ENCODE measurements at regions not wholly inside any gene's neighbourhood (a gene's known extent, or its start where the extent isn't known, plus 50 kb on each side); places are given as distances from the start of the nearest gene placed in this dataset.
"Not testable (repeated sequence)": the region's sequence is repeated elsewhere in the genome, so short reads cannot be mapped to it uniquely, and the experiment has no call there.

DNA sequence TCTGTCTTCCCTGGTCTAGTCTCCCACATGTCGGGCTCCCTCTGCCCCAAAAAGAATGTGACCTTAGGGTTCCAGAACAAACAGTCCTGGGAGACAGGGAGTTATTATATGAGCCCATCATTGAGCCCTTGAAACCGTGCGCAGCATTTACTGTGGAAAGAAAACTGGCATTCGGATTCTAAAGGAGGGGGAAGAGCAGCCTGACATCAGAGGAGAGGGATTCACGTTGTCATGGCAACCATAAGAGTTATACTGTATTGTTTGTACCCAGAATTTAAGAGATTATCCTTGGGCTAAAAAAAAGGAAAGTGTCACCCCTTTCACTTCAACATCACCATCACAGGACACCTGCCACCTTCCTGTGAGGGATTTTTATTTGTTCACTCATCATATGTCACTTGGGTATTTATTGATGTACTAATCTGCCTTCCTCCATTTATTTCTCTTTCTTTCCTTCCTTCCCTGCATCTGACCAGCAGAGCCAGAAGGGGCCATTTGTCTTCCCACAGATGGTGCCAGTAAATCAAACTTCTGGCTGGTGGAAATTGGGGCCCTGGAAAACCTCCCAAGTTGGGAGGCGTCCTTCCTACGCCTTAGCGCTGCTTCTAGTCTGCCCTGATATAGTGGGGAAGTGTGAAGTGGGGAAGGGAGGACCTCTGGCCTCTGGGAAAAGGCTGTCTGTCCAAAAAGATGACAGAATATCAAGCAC is 64.9 kb upstream of the FRMPD3 start:
- Mint-ChIP-seq H3K4me3 (no peak overlapping the region), H3K36me3 (no peaks in the 10 kb centered on the region), H3K27ac (no peak overlapping the region), H3K4me1 (no peaks in the 10 kb centered on the region), H3K27me3 (peaks cover 19 to 30% of the 10 kb centered on the region in 2 donors), H3K9me3 (peaks cover 0 to under 1% of the 10 kb centered on the region in 2 donors)
- no peak for ATAC-seq (replicated peaks)
- no peak for DNase-seq

DNA sequence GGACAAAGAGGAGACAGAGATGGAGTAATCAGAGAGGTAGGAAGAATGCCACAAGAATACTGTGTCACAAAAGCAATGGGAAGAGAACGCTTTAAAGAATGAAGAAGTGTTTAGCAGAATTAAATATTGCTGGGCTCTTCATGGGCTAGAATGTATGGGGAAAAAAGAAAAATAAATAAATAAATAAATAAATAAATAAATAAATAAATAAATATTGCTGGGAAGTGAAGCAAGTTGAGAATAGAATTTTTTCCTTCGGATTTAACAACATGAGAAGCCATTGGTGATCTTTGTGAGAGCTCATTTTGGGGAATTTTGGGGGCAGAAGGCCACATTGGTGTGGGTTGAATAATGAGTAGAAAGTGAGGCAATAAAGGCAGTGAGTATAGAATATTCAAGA is 59.7 kb upstream of the FRMPD3 start:
- DNase-seq (no peak), ATAC-seq (replicated peaks) (no peak)
- Mint-ChIP-seq H3K27ac (no peak overlapping the region), H3K9me3 (peaks cover 6 to 12% of the 10 kb centered on the region in 2 donors), H3K4me3 (no peak overlapping the region), H3K36me3 (no peaks in the 10 kb centered on the region), H3K27me3 (peaks cover 2 to 11% of the 10 kb centered on the region in 2 donors), H3K4me1 (no peaks in the 10 kb centered on the region)

DNA sequence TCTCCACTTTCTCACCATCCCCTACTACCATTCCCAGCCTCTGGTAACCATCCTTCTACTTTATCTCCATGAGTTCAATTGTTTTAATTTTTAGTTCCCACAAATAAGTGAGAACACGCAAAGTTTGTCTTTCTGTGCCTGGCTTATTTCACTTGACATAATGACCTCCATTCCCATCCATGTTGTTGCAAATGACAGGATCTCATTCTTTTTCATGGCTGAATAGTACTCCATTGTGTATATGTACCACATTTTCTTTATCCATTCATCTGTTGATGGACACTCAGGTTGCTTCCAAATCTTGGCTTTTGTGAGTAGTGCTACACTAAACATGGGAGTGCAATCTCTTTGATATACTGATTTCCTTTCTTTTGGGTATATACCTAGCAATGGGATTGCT is 55.8 kb upstream of the FRMPD3 start:
- ATAC-seq (replicated peaks); H3K4me1 Mint-ChIP-seq; H3K36me3 Mint-ChIP-seq; H3K4me3 Mint-ChIP-seq; H3K27ac Mint-ChIP-seq; DNase-seq: not testable (repeated sequence)
- Mint-ChIP-seq H3K9me3 (peaks cover 6 to 18% of the 10 kb centered on the region in 2 donors), H3K27me3 (peaks cover 9 to 17% of the 10 kb centered on the region in 2 donors)

DNA sequence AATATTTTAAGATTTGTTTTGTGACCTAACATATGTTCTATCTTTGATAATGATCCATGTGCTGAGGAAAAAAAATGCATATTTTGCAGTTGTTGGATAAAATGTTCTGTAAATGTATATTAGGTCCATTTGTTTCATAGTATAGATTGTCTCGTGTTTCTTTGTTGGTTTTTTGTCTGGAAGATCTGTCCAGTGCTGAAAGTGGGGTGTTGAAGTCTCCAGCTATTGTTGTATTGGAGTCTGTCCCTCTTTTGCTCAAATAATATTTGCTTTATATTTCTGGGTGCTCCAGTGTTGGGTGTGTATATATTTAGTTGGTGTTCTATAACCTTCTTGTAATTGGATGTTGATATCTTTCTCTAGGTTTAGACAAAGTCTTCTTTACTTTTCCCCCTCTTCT is 53.2 kb upstream of the FRMPD3 start:
- Mint-ChIP-seq H3K27me3 (peaks cover 7 to 9% of the 10 kb centered on the region in 2 donors), H3K4me1 (peaks cover 2 to 8% of the 10 kb centered on the region in 2 donors), H3K27ac (no peak overlapping the region), H3K9me3 (peaks cover 3 to 16% of the 10 kb centered on the region in 2 donors), H3K36me3 (no peaks in the 10 kb centered on the region), H3K4me3 (no peak overlapping the region)
- no peak for ATAC-seq (replicated peaks)
- DNase-seq = no peak

DNA sequence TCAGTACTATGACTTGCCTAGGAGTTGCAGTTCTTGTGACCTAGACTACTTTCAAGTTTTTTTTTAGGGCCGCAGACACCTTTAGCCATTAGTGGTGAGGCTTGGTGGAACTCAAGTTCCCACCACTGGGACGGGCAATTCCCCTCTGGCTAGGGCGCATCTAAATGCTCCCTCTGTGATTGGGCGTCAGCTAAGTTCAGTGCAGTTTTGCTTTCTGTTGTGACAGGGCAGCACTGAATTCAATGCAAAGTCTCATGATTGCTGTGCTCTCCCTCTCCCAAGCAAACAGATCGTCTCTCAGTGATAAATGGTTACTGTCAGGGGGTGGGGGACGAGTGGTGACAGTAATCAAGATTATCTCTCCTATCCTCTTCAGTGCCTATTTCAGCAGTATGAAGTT is 52.7 kb upstream of the FRMPD3 start:
- no peaks in the 10 kb centered on the region for H3K36me3 Mint-ChIP-seq
- H3K9me3 Mint-ChIP-seq = peaks cover 3 to 14% of the 10 kb centered on the region in 2 donors
- no peak for ATAC-seq (replicated peaks)
- no peak overlapping the region for H3K27ac Mint-ChIP-seq
- H3K4me1 Mint-ChIP-seq = peaks cover 2 to 8% of the 10 kb centered on the region in 2 donors
- no peak overlapping the region for H3K4me3 Mint-ChIP-seq
- H3K27me3 Mint-ChIP-seq = peaks cover 7 to 9% of the 10 kb centered on the region in 2 donors
- DNase-seq = no peak

DNA sequence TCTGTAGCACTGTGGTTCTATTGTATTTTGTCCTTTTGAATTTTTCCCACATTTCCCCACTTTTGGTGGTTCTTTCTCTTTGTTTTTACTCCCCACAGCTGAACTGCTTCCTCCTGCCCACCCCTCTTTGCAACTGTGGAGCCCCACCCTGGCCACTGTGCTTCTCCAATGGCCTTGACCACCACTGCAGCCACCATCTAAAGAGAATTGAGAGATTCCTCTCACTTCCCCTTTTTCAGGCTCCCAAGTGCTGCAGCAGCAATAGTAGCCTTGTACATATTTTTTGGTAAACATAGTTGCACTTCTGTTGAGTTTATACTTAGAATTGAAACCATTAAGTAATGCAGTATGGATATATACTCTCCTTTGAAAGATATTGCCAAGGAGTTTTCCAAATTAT is 51.3 kb upstream of the FRMPD3 start:
- Mint-ChIP-seq H3K36me3 (no peaks in the 10 kb centered on the region), H3K4me1 (peaks cover 2 to 8% of the 10 kb centered on the region in 2 donors), H3K4me3 (no peak overlapping the region), H3K27ac (no peak overlapping the region), H3K27me3 (peaks cover 7 to 9% of the 10 kb centered on the region in 2 donors), H3K9me3 (peaks cover 3 to 16% of the 10 kb centered on the region in 2 donors)
- DNase-seq = no peak
- peak; percentile 39 to 42 for ATAC-seq (replicated peaks)
